HG03460 (cell line): ENCODE measurements at regions not wholly inside any gene's neighbourhood (a gene's known extent, or its start where the extent isn't known, plus 50 kb on each side); places are given as distances from the start of the nearest gene placed in this dataset.
A peak's percentile ranks its signal among the peaks of the same experiment; 100 is the strongest.

Experiments
- ATAC-seq: cut with Tn5 transposase; IDR thresholded peaks from one replicate; pipeline ENCODE4 v1.9.1; 2021; ENCODE audit not compliant: unreplicated experiment

DNA sequence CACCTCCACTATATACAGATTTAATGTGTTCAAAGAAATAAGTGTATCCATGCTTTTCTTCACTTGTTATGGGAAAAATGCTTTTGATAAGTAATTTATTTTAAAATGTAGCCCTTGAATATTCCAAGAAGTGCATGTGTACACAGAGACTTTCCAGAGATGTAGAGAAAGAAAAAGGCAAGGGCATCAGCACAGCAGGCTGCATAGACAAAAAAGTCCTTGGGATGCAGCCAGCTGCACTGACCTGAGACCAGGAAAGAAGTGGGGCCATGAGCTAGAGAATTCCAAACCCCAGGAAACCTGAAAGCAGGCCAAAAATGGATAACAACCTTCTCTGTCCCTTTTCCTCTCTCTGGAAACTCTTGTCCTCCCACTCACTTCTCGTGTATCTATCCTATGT lies 51.6 kb upstream of the PRDM8 start:
- no peak for ATAC-seq

DNA sequence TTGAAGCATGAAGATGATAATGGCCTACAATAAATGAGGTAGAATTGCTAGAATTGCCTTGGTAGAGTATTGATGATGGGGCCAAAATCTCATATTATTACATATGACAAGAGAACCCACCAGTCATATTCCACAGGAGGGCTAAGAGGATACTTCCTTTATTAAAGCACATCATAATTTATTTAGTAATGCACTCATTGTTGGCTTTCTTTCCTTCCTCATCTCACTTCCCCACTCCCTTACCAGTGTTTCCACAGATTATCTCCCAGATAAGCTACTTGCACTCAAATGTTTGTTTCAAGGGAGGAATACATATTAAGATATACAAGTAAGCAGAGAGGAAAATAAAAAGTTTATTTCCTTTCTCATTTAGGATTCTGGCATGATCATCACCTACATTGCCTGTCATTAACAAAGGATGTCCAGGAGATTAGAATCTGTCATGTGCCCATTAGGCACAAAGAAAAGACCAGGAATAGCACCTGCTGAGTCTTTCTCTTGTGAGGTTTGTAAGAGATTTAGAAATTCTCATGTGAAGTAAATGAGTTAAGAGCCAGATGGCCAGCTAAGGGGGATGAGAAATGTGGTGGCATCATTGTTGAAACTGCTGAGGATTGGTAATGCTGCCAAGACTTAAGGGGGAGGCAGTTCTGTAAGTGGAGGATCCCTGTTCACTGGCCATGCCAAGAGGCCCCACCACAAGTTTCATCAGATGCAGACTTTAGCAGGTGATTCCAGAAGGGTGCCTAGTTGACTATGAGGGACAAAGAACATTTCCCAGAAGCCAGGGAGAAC lies 52.4 kb upstream of the PRDM8 start:
- no peak for ATAC-seq

DNA sequence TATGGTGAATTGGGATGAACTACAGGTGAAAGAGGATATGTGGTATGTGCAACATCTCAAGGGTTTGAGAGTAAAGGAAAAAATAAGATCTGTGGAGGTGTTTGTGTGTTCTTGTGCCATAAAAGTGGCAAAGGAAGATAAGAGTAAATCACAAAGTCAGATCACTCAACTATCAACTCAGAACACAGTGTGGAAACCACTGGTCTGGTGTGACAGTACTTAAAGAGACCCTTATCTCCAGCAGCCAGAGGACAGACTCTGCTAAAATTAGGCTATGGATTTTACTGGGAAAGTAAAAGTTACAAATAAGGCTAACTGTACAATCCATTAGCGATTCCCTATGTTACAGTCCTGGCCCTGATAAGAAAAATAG lies 54.0 kb upstream of the PRDM8 start:
- ATAC-seq, result no peak

GRCh38 chr4:80142394-80143306 lies 54.7 kb upstream of the PRDM8 start:
- ATAC-seq, result no peak

DNA sequence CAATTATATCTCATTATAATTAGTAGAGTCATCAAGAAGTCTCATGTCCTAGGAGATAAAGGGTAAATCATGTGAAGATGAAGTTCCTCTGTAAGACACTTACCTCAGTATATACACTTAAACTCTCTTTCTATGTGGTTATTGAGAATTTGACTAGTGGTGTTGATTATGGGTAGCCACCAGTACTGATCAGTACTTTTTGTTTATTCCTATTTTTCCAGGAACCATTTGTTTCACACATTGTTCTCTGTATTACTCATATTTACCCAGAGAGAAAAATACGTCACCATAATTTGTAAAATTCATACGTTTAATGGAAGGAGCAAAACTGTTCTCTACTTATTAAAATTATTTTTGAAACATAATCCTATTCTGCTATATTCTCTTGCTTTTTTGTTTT lies 55.8 kb upstream of the PRDM8 start:
- ATAC-seq, result no peak

- ATAC-seq, result no peak
These were observed 57.1 kb upstream of the PRDM8 start for GRCh38 chr4:80140194-80140593.

DNA sequence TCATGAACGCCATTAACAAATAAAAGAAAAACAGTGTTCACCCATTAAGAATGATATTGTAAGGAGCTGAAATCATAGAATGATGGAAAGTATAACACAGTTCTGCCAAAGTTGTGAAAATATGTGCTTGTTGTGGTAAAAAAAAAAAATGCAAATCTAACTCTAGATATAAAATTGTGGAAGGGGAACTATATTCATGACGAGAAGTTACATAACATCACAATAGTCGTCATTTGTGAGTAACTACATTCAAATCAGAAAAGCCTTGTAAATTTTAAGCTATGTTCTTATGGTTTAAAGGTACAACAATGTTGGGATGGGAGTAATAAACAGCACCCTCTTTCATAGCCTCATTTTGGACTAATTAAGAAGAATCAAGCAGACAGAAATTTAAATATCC lies 57.6 kb upstream of the PRDM8 start:
- ATAC-seq, result no peak

- peak; percentile 96 for ATAC-seq
These were observed 58.5 kb upstream of the PRDM8 start for GRCh38 chr4:80138551-80139538.

DNA sequence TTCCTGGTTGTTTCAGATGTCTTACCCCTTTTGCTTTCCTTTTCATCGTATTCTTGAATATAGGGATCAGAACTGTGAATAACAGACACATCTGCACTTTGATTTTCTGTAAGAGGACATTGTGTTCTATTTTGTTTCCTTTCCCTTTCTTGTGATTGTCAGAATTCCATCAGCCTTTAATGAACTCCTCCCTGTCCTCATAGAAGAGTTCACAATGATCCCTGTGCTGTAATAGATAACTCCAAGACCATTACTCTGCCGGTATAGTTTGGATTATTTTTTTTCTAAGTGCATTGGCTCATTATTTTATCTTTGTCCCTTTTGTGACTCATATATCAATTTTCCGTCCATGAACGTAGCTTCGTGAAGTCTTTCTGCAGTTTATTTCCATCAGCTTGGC lies 59.7 kb upstream of the PRDM8 start:
- ATAC-seq, result no peak

DNA sequence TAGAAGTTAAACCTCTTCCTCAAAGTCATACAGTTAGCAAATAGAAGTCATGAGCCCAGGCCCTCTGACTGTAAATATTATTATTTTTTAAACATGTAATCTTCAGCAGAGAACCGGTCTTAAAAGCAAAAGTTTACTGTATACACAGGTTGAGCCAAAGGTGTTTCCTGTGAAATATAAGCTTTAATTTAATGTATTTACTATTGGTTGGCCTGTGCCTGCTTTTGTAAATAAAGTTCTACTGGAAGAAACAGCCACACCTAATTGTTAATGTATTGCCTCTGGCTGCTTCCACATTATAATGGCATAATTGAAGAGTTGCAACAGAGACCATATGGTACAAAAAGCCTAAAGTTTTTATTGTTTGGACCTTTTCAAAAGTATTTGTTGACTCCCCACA lies 61.0 kb upstream of the PRDM8 start:
- no peak for ATAC-seq

DNA sequence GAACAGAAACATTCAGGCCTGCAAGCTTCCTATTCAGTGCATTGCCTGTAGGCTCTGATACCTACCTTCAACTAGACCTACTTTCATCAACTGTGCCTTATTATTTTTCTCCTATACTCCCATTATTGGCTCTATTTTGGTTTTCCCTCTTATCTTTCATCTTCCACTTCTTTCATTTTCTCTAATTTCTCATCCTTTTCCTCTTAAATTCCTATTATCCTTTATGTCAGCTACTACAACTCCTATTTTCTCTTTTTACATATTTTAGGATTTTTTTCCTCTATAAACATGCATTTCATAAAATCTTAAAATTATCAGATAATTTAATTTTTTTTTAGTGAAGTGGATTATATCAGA lies 61.6 kb upstream of the PRDM8 start:
- no peak for ATAC-seq

DNA sequence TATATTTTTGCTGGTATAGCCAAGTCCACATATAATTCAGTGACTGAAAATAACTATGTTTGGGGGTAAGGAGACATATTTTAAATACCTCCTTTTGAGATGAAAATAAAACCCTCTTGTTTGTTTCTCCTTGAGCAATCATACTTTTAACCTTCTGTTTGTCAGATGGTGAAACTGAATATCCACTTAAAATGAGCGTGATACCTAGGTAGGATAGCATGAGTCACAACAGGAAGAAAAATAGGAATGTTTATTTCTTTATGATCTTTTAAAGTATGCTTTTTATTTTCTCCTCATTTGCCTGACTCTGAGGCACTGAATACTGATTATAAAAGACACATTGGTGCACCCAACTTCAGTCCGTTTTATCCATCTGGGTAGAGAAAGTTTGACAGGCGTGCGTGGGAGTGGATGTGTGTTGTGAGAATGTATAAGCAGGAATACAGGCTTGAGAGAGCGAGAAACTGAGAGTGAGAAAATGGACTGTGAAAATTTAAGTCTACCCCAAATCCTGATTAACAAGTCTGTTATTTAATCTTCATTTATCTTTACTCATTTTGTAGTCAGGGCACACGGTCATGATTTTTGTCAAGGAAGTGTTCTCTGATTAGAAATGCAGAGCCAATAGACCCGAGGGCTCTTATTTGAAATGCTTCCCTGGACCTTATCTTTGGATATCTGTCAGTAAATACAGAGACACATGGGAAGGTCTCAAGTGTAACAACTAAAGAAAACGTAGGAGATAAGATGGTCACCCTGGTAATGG lies 62.1 kb upstream of the ANTXR2 start:
- ATAC-seq, result no peak

DNA sequence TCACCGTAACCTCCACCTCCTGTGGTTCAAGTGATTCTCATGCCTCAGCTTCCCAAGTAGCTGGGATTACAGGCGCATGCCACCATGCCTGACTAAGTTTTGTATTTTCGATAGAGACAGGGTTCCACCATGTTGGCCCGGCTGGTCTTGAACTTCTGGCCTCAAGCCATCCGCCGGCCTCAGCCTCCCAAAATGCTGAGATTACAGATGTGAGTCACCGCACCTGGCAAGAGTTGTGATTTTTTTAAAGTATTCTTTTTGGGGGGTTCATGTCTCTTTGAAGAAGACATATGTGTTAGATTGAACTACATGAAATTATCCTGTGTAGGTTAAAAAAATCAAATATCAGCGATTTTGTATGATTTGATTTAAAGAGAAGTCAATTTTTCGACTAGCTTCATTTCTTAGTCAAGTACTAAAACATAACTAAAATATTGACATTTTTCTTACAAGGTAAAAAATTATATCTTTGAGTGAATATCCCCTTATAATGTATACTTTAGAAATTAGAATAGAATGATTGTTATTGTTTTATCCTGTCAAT lies 60.3 kb upstream of the ANTXR2 start:
- ATAC-seq, result no peak

GRCh38 chr4:80129785-80130184 lies 56.8 kb upstream of the ANTXR2 start:
- ATAC-seq, result no peak

- no peak for ATAC-seq
These were observed 55.9 kb upstream of the ANTXR2 start for GRCh38 chr4:80128941-80129340.

DNA sequence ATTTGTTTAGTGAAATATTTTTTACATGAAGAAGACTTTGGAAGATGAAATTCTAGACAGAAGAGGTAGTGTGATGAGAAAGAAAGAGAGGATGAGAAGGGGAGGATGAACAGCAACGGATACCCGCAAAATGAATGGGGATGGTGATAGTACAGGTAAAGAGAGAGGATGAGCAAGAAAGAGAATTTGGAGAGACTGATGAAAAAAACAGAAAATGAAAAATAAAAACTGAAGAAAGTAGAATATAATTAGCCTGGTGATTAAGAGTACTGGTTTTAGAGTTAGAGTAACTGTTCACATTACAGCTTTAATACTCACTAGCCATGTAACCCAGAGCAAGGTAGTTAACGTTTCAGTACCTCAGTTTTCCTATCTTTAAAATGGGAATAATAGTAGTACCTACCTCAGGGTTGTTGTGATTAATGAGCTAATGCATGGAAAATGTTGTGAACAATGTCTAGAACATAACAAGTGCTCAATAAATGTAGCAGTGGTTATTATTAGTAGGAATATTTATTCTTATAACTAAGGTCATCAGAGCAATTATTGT lies 54.9 kb upstream of the ANTXR2 start:
- ATAC-seq, result no peak

DNA sequence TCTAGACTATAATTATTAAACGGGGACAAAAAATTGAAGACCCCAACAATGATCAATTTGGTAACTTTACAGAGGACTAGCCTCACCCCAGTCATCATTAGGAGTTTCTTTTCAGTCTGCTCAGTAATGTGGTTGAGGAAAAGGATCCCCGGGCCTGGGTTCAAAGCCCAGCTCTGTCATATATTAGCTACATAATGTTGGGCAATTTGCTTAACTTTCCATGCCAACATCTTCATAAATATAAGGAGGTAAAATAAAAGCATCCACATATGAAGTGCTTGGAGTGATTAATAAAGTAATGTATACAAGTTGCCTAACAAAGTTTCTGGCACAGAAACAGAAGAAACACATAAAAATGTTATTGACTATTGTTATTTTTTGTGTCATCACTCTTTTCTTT lies 53.4 kb upstream of the ANTXR2 start:
- ATAC-seq, result no peak

GRCh38 chr4:80125252-80126177 lies 52.5 kb upstream of the ANTXR2 start:
- ATAC-seq, result peak; percentile 51
